GM18505 (cell line): ENCODE measurements at regions not wholly inside any gene's neighbourhood (a gene's known extent, or its start where the extent isn't known, plus 50 kb on each side); places are given as distances from the start of the nearest gene placed in this dataset.

ENCODE experiments used
- ATAC-seq: cut with Tn5 transposase; IDR thresholded peaks from one replicate; pipeline ENCODE4 v1.9.1; 2021; ENCODE audit not compliant: unreplicated experiment
- POLR2A ChIP-seq: IDR thresholded peaks from 4 replicates; pipeline ENCODE4 v1.6.1; 2011; ENCODE audit warnings: borderline replicate concordance; ENCODE audit not compliant: insufficient read depth, insufficient read length; ENCODE audit errors: extremely low read depth

GRCh38 chr13:31972453-31972852 is 59.1 kb upstream of the FRY start:
- no peak for ATAC-seq
- TF ChIP-seq POLR2A: no peak

DNA sequence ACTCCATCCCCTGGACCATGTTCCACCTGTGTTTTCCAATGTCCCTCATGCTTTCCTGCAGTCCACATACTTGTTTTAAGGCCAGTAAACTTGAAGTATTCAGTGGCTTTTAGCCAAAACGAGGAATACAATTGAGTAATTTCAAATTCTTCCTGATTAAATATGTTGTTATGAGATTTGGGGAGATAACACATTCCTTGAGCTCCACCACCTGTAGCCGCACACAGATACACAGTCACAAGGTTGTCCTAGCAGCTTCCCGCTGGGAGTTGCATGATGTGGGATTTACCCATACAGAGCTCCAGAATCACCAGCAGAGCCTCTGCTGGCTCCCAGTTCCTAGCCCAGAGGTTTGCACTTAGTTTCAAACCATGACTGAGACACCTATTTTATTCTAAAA is 53.6 kb upstream of the FRY start:
- TF ChIP-seq POLR2A: no peak
- ATAC-seq: no peak

DNA sequence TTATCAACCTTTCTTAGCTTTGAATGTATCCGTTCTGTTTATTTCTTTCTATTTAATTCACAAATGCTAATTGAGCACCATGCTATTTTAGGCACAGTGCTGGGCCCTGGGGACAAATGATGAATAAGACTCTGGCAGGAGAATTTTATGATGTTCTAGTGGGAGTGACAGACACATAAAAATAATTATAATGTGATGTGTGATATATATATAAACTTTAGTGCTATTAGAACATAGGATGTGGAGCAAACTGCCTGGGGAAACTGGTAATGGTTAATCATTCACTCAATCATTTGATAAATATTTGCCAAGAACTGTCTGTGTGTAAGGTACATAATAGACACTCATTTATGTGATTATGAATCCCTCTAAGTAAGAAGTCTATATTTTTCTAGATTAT is 50.7 kb upstream of the FRY start:
- TF ChIP-seq POLR2A: no peak
- no peak for ATAC-seq
